HG03159 (cell line): ENCODE measurements at regions not wholly inside any gene's neighbourhood (a gene's known extent, or its start where the extent isn't known, plus 50 kb on each side); places are given as distances from the start of the nearest gene placed in this dataset.
A peak's percentile ranks its signal among the peaks of the same experiment; 100 is the strongest.

Experiments used
- ATAC-seq: cut with Tn5 transposase; IDR thresholded peaks from one replicate; pipeline ENCODE4 v1.9.1; 2021; ENCODE audit warnings: mild to moderate bottlenecking, moderate library complexity; ENCODE audit not compliant: unreplicated experiment

GRCh38 chr2:126748188-126748760 lies 92.3 kb downstream of the GYPC start:
- ATAC-seq = no peak

DNA sequence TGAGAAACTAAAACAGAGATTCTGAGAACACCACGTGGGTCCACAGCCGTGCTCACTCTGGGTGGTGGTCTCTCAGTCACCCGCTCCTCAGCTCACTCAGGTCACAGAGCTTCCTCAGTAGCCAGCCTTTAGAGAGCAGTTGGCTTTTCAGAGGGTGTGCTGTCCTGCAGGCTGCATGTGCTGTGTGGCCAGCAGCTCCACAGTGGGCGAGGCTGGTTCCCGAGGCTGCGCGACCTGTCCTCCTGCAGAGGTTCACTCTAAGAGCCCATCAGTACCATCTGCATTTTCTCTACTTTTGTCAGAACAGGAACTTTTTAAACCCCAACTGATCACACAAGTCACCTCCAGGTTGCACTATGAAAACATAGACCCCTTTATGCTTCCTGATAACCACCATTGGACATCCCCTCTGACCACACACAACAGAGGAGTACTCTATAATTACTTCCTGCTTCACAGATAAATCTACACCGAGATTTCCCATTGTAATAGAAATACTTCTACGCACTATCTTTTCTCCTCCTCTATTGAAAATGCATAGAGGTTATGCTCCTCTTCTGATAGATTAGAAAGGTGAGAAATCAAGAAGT lies 93.1 kb downstream of the GYPC start:
- no peak for ATAC-seq

GRCh38 chr2:126749537-126749936 lies 93.6 kb downstream of the GYPC start:
- ATAC-seq = peak; percentile 55

GRCh38 chr2:126750506-126750905 lies 94.5 kb downstream of the GYPC start:
- ATAC-seq = no peak

GRCh38 chr2:126751477-126751876 lies 95.5 kb downstream of the GYPC start:
- no peak for ATAC-seq

DNA sequence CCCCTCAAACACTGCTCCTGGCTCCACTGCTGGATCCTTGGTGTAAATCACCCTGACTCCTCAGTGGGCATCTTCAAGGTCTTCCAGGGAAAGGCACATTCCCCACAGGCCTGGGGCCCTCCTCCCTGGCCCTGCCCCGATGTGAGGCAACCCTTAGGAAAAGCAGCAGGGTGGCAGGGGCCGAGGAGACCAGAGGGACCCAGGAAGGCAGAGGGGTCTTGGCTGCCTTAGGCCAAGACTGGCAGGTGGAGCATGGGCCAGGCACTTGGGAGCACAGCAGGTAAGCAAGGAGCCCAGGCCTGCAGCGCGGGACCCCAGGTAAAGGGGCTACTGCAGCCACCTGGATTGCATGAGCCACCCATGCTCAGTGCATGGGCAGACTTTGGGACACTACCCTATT lies 96.9 kb downstream of the GYPC start:
- ATAC-seq = no peak

- ATAC-seq = no peak
Measured at GRCh38 chr2:126753501-126754212, 97.7 kb downstream of the GYPC start.

DNA sequence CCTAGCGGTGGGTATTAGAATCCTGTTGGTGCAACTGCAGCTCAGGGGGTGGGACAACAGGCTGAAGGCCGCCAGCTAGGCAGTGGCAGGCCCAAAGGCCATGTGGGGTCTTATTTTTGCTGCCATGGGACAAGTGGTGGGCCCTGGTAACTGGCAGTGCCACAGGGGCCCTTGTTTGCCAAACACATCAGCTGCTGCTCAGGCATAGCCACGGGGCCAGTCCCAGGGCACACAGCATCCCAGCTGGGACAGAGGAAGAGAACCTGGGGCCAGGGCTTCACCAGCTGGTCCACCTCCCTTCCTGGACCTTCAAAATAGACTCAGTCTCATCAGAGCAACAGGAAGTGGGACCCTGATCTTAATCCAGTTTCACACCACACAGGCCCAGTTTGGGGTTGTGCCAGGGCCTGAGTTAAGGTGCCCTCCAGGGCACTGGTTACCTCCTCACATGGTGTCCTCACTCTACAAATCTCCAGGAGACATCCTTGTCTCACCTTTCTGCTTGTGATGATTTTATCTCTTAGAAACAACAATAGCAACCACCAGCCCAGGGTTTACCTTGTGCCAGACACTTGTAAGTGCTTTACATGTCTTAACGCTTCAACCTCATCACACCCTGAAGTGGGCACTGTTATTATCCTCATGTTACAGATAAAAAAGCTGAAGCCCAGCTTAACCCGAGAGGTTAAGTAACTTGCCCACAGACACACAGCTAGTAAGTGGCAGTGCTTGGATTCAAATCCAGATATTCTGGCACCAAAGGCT lies 98.5 kb downstream of the GYPC start:
- ATAC-seq = no peak

GRCh38 chr2:126756125-126756524 lies 100.2 kb downstream of the GYPC start:
- no peak for ATAC-seq

DNA sequence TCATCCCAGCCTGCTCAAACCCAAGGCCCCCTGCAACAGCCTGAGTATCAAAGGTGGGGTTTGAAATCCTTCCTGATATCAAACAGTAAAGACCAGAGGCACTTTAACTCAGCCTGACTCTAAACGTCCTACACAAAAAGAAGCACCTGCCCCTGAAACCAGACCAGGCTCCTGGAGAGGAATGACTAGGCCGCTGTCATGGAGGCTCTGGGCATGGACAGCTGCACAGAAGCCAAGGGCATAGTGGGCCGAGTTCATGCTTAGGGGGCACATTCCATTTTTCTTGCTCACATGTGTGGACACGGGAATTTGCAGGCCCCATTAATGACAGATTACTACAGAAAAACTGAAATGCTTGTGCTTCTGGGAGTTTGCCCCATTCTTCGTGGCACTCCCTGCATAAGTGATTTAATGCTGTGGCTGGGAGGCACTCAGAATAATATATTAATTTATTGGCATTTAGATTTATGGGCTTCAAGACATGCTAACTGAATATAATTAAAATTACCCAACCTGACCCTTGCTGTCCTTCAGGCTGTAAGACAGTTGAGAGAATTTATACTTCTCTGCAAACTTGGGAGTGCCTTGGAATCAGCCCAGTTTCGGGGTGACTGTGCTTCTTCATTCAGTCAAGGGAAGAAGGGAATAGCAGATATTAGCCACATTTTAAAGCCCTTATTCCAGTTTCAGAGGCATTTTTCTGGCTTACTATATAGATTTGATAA lies 105.5 kb downstream of the GYPC start:
- ATAC-seq = no peak

DNA sequence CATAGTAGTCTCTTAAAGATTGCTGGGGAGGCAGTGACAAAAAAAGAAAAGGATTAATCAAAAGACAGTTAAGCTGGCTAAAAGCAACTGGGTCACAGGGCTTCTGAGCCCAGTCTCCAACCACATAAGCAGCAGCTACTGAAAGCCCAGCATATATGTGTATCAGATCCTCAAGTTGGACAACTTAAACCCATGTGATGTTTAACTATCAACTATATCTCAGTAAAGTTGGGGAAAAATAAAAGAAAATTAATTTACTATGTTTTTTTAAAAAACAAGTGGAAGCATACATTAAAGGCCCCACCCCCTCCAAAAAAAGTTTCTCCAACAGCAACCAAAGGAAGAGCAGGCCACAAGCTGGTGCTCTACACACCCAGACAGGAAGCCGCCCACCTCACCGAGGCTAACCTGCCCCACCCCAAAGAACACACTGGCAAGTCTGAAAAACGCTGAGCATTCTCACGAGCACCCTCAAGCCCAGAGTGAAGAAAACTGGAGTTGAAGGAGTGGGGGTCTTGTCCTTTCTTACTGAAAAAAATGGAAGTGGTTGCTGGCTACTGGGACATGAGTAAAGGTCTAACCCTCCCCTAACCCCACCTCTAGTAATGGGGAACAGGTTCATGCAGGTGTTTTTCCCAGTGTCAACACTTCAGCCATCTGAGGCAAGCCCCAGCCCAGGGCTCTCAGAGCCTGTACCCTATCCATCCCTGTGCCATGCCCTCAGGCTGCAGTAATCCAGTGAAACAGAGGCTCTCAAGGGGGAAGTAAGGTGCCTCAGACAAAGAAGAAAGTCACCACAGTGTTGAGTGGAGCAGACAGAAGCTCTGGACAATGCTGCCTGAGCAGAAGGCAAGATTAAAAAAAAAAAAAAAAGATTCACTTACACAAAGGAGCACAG lies 106.3 kb downstream of the GYPC start:
- no peak for ATAC-seq

GRCh38 chr2:126764686-126765265 lies 108.8 kb downstream of the GYPC start:
- no peak for ATAC-seq

DNA sequence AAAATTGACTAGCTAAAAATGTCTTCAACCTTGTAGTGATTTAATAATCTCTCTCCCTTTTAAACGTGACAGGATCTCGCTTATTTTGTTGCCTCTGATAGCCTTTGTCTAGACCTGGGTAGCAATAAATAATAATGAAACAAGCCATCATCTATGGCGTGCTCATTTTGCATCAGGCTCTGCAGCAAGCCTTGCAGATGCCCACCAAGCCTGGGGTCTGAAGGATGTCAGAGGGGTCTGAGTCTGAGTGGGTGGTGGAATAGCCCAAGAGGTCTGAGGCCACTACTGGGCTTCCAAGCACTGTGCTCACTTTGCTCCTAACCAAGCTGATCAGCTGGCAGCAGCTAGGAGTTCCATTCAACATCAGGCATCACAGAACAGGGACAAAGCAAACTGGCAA lies 109.4 kb downstream of the GYPC start:
- no peak for ATAC-seq

- ATAC-seq = no peak
Measured at GRCh38 chr2:126766295-126766968, 110.5 kb downstream of the GYPC start.

DNA sequence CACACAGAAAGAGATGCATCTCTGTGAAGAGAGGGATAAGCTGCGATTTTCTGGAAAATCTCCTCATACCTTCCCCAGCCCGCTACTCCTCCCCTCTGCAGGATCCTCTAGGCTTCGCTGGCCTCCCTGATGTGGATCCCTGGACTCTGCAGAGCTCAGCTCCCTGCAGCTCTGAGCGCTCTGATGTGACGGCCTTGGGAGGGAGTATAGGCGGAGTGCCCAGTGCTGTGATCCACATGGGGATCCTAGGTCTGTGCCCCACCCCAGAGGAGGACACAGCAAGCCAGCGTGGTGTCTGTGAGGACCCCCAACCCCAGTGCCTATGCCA lies 111.0 kb downstream of the GYPC start:
- ATAC-seq = no peak

GRCh38 chr2:126769118-126769517 lies 113.2 kb downstream of the GYPC start:
- no peak for ATAC-seq

DNA sequence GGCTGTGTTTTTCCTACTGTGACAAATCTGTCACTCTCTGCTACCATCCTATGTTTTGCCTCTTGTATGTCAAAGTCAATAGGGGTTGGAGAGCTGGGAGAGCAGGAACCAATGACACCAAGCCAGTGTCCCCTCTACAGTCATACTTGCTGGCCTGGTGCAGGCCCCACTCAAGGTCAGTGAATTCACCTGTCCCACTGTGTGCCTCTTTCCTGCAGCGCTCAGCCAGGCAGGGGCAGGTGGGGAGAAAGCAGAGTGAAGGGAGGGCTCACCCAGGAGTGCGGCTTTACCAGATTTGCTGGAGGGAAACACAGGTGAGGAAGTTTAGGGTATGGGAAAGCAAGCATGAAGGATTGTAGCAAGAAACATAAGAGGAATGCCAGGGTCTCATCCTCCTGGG lies 114.5 kb downstream of the GYPC start:
- no peak for ATAC-seq

GRCh38 chr2:126771094-126771493 lies 115.1 kb downstream of the GYPC start:
- ATAC-seq = no peak

DNA sequence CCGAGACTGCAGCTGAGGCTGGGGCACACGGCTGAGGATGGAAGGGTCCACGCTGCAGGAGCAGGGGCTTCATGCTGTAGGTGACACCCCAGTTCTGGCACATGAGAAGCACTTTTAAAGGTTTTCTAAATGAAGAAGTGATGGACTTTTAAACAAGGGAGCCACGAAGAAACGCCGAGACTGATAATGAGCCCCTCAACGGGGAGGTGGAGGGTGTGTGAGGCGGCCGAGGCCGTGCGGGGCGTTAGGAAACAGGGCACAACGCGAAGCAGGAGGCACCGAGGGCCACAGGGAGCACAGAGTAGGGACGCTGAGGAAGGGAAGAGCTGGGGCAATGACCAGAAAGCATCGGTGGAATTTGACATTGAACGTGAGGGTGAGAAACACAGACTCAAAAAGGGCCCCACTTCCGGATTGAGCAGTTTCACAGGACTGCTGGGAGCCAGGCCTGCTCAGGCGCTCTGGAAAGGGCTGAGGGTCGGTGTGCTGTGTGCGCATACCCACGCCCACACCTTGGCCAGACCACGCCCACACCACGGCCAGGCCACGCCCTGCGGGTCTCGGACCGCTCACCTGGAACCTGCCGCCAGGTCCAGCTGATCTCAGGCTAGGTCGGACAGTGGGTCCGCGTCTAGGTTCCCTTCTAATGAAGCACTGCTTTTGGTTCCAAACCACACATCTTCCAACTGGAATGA lies 115.7 kb downstream of the GYPC start:
- ATAC-seq = no peak
